ENCODE measurements at regions not wholly inside any gene's neighbourhood (a gene's known extent, or its start where the extent isn't known, plus 50 kb on each side); places are given as distances from the start of the nearest gene placed in this dataset.

- Histone ChIP-seq H3K23me2 (ENCODE audit: low read depth, low read length) (no peaks in the 10 kb centered on the region), H2AK5ac (ENCODE audit: low read depth, low read length) (no peak overlapping the region), H2BK120ac (replicated peaks; ENCODE audit: low read depth, low read length) (no peak overlapping the region), H3K14ac (ENCODE audit: insufficient read length) (no peak overlapping the region), H2BK5ac (ENCODE audit: low read depth, low read length) (no peak overlapping the region), H2BK12ac (ENCODE audit: low read depth, low read length) (no peak overlapping the region), H3K18ac (ENCODE audit: extremely low read depth, low read length) (no peak overlapping the region), H3K79me1 (ENCODE audit: low read depth, low read length) (no peaks in the 10 kb centered on the region), H3K79me2 (ENCODE audit: control insufficient read depth in 1 of 2, insufficient read depth in 2 of 2, low read length in 2 of 2) (no peaks in the 10 kb centered on the region), H4K91ac (replicated peaks; ENCODE audit: insufficient read length, low read length) (no peak overlapping the region), H3K56ac (replicated peaks; ENCODE audit: insufficient read length, low read depth, low read length) (no peak overlapping the region), H3K4me3 (ENCODE audit: extremely low read depth in 1 of 4, insufficient read depth in 2 of 4, low read depth in 3 of 4, low read length in 4 of 4) (no peak overlapping the region), H2BK20ac (ENCODE audit: low read length) (no peak overlapping the region), H3K4me1 (replicated peaks in 1 of 4; ENCODE audit: control insufficient read depth in 3 of 4, insufficient read depth in 4 of 4, low read length in 3 of 4) (no peaks in the 10 kb centered on the region), H2AFZ (ENCODE audit: low read length) (no peak overlapping the region), H3K9ac (replicated peaks in 1 of 4; ENCODE audit: extremely low read depth in 1 of 4, low read depth in 3 of 4, low read length in 3 of 4) (no peak overlapping the region), H4K20me1 (replicated peaks in 1 of 2; ENCODE audit: control insufficient read depth in 1 of 2, insufficient read depth in 2 of 2, low read length in 2 of 2) (no peaks in the 10 kb centered on the region), H4K8ac (ENCODE audit: extremely low read depth, insufficient read depth, low read length) (no peak overlapping the region), H2BK15ac (ENCODE audit: low read length) (no peak overlapping the region), H3K27ac (ENCODE audit: low read depth, low read length) (no peak overlapping the region), H3K23ac (ENCODE audit: insufficient read length) (no peak overlapping the region), H3K4ac (replicated peaks; ENCODE audit: insufficient read length, low read depth, low read length) (no peak overlapping the region), H4K5ac (ENCODE audit: insufficient read length, low read depth, low read length) (no peak overlapping the region), H3K27me3 (replicated peaks in 1 of 4; ENCODE audit: control insufficient read depth in 3 of 4, extremely low read depth in 1 of 4, insufficient read depth in 3 of 4, low read length in 3 of 4) (no peaks in the 10 kb centered on the region), H3K36me3 (ENCODE audit: control insufficient read depth in 2 of 4, insufficient read depth in 4 of 4, low read length in 3 of 4) (no peaks in the 10 kb centered on the region), H3K4me2 (ENCODE audit: insufficient read depth in 1 of 2, low read depth in 2 of 2, low read length in 2 of 2) (no peak overlapping the region), H3K9me3 (ENCODE audit: insufficient read depth in 2 of 2, low read depth in 1 of 2, low read length in 1 of 2) (peaks cover 0 to under 1% of the 10 kb centered on the region in 2 experiments; a peak in 1 of 4 replicates)
- ChIA-PET POLR2A (ENCODE audit: partially characterized antibody) (interaction anchor here (1.0 kb wide), 1 partner anchor 20 kb away, joined by 3 read pairs; no protein-coding TSS in a partner anchor), CTCF (ENCODE audit: partially characterized antibody) (interaction anchor here (0.6 to 1.2 kb wide), 2 partner anchors 11 to 364 kb away, joined by 4 to 5 read pairs; no protein-coding TSS in a partner anchor)
- no peak for FAIRE-seq
- 82% methylated on average over 3 of the region's 3 CpGs; no CpG with 5 or more reads in 1 of the 2 experiments for WGBS, 2 experiments (ENCODE audit: extremely low coverage in 1 of 2, insufficient coverage in 1 of 2, insufficient read length in 1 of 2, insufficient replicate concordance in 2 of 2, low coverage in 1 of 2, low lambda C conversion rate in 2 of 2, missing lambda C conversion rate in 1 of 2)
- TF ChIP-seq POLR2A (IDR thresholded peaks at IDR 0.05; ENCODE audit: control extremely low read depth in 1 of 2, low read depth in 2 of 2, low read length in 2 of 2), result no peak
- no peak for TF ChIP-seq NRF1 (IDR thresholded peaks at IDR 0.05; ENCODE audit: low read depth, low read length)
- no peak for TF ChIP-seq GABPA (IDR thresholded peaks at IDR 0.05; ENCODE audit: borderline replicate concordance, insufficient read depth, low read length)
- no peak for TF ChIP-seq CTBP2 (IDR thresholded peaks at IDR 0.05; ENCODE audit: borderline replicate concordance, insufficient read depth, insufficient read length, low read length)
- TF ChIP-seq KDM5A (IDR thresholded peaks at IDR 0.05; ENCODE audit: low read length), result no peak
- TF ChIP-seq TCF12 (IDR thresholded peaks at IDR 0.05; ENCODE audit: low read depth, low read length), result no peak
- TF ChIP-seq, protein P1, sequence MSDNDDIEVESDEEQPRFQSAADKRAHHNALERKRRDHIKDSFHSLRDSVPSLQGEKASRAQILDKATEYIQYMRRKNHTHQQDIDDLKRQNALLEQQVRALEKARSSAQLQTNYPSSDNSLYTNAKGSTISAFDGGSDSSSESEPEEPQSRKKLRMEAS (IDR thresholded peaks at IDR 0.05), result no peak
- TF ChIP-seq TBP (IDR thresholded peaks at IDR 0.05; ENCODE audit: low read depth, low read length), result no peak
- no peak for TF ChIP-seq ZNF274 (IDR thresholded peaks at IDR 0.05; ENCODE audit: borderline replicate concordance, extremely low read depth, low read length)
- no peak for TF ChIP-seq RXRA (IDR thresholded peaks at IDR 0.05; ENCODE audit: insufficient read depth, low read depth, low read length)
- TF ChIP-seq RAD21 (IDR thresholded peaks at IDR 0.05 in 1 of 2, conservative IDR thresholded peaks at IDR 0.05 in 1 of 2; ENCODE audit: low read depth in 2 of 2, low read length in 2 of 2), result no peak
- no peak for TF ChIP-seq HDAC2 (IDR thresholded peaks at IDR 0.05; ENCODE audit: borderline replicate concordance in 1 of 2, low read depth in 2 of 2, low read length in 2 of 2)
- DNase-seq (ENCODE audit: low read depth in 1 of 2, low spot score in 2 of 2), result no peak
These were observed 322.1 kb upstream of the AUTS2 start for GRCh38 chr7:69276011-69276729.

Data from H1 (cell line).